Activated CD8-positive, alpha-beta memory T cell treated with anti-CD3 and anti-CD28 coated beads, Interleukin-2, amount 10 ng/mL, durations not matched to agents 7 days and 5 days (primary cell): ENCODE measurements at regions not wholly inside any gene's neighbourhood (a gene's known extent, or its start where the extent isn't known, plus 50 kb on each side); places are given as distances from the start of the nearest gene placed in this dataset.
"Not testable (repeated sequence)": the region's sequence is repeated elsewhere in the genome, so short reads cannot be mapped to it uniquely, and the experiment has no call there.

Experiments
- ATAC-seq: fragments of 150-1000 bp; cut with Tn5 transposase; one replicate; pipeline ENCODE4 v1.10.0; 2021; ENCODE audit warnings: moderate library complexity
- CTCF ChIA-PET: fragments of 350-600 bp; sonication (Branson Sonifier 250); formaldehyde crosslinking; loops from one replicate; lab custom pipeline; 2021; ENCODE audit warnings: antibody characterized with exemption; lab: Charles Lee
- DNase-seq: peaks from one replicate; pipeline ENCODE4 v3.0.0-alpha.2; 2020
- H3K27ac Mint-ChIP-seq: one replicate; pipeline ENCODE4 v1.8.0; 2021; ENCODE audit warnings: mild to moderate bottlenecking, mixed read lengths
- H3K27me3 Mint-ChIP-seq: one replicate; pipeline ENCODE4 v1.8.0; 2021; ENCODE audit warnings: mixed read lengths
- H3K36me3 Mint-ChIP-seq: one replicate; pipeline ENCODE4 v1.8.0; 2021; ENCODE audit warnings: mild to moderate bottlenecking, mixed read lengths
- H3K4me1 Mint-ChIP-seq: one replicate; pipeline ENCODE4 v1.8.0; 2021; ENCODE audit warnings: mixed read lengths
- H3K4me3 Mint-ChIP-seq: one replicate; pipeline ENCODE4 v1.8.0; 2021; ENCODE audit warnings: mild to moderate bottlenecking, moderate library complexity, mixed read lengths
- H3K9me3 Mint-ChIP-seq: one replicate; pipeline ENCODE4 v1.8.0; 2022; ENCODE audit warnings: low read depth, mixed read lengths

DNA sequence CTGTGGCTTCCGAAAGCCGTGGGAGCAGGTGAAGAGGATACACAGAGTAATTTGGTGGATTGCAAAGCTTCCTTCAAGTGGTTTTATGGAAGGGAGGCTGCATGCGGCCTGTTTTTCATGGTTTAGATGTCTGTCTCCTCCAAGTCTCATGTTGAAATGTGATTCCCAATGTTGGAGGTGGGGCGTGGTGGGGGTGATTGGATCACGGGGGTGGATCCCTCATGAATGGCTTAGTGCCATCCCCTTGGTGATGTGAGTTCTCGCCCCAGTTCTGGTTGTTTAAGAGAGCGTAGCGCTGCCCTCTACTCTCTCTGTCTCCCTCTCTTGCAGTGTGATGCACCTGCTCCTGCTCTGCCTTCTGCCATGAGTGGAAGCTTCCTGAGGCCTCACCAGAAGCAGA, 247.8 kb upstream of the B3GAT1 start:
- ATAC-seq: no peak
- Mint-ChIP-seq H3K27ac (no peak overlapping the region), H3K4me3 (no peak overlapping the region), H3K9me3 (peaks cover 11% of the 10 kb centered on the region), H3K4me1 (no peaks in the 10 kb centered on the region), H3K36me3 (no peaks in the 10 kb centered on the region), H3K27me3 (peaks cover 4% of the 10 kb centered on the region)
- CTCF ChIA-PET: no interaction called here
- peak; percentile 12 for DNase-seq

DNA sequence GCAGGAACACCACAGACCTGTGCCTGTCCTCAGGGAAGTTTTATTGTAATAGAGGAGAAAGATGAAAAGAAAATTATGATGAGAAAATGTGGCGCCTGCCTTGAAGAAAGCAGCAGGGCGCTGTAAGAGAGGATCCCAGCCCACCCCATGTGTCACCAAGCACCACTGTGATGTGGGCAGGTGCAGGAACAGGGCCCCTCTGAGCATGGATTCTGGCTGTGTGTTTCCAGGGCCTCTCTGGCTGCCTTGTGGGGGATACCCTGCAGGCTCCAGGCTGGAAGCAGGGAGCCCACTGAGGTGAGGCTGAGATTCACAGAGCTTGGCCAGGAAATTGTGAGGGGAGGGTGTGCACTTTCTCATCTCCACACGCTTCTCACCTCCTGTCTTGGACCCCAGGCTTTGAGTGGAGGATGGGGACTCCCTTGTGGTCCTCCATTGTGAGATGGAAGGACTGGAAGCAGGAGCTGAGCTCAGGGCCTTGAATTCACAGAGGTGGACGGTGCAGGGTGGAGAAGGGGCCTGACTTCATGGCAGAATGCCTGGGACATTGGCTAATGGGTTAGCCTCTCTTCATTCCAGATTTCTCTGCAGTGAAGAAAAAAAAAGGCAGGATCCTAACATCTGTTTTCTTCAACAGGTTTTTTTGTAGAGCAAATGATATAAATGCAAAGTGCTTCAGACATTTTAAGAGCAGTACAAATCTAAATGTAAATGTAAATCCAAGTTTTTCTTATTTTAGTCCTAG, 246.6 kb upstream of the B3GAT1 start:
- peaks cover 11% of the 10 kb centered on the region for H3K9me3 Mint-ChIP-seq
- peaks cover 2% of the 10 kb centered on the region for H3K4me1 Mint-ChIP-seq
- peaks cover 4% of the 10 kb centered on the region for H3K27me3 Mint-ChIP-seq
- H3K27ac Mint-ChIP-seq: no peak overlapping the region
- no peak overlapping the region for H3K4me3 Mint-ChIP-seq
- no peaks in the 10 kb centered on the region for H3K36me3 Mint-ChIP-seq
- ATAC-seq (no peak), DNase-seq (no peak)
- CTCF ChIA-PET: no interaction called here

DNA sequence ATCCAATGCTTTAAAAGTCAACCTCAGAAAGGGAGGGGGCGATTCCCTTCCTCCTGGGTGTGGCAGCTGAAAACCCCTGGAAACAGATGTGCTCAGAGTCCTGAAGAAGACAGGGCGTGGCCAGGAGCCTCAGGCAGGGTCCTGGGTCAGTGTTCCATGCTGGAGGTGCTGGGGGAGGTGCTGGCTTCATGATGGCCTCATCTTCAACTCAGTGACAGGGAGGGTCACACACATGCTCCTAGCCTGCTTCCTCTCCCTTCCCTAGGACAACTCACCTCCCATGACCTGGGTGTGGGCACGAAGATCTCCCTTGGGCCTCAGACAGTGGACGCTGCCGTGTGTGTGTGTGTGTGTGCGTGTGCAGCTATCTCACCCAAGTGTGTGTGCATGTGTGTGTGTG, 245.6 kb upstream of the B3GAT1 start:
- Mint-ChIP-seq H3K4me1 (peaks cover 2% of the 10 kb centered on the region), H3K9me3 (peaks cover 11% of the 10 kb centered on the region), H3K4me3 (no peak overlapping the region), H3K27ac (no peak overlapping the region), H3K27me3 (peaks cover 5% of the 10 kb centered on the region), H3K36me3 (no peaks in the 10 kb centered on the region)
- DNase-seq (peak; percentile 7), ATAC-seq (no peak)
- CTCF ChIA-PET: no interaction called here

- Mint-ChIP-seq H3K4me3 (no peak overlapping the region), H3K9me3 (peaks cover 11% of the 10 kb centered on the region), H3K36me3 (no peaks in the 10 kb centered on the region), H3K27me3 (peaks cover 9% of the 10 kb centered on the region), H3K4me1 (peaks cover 2% of the 10 kb centered on the region), H3K27ac (no peak overlapping the region)
- no peak for ATAC-seq
- DNase-seq: peak; percentile 23
- CTCF ChIA-PET: no interaction called here
These were observed 245.0 kb upstream of the B3GAT1 start for GRCh38 chr11:134656861-134657540.

DNA sequence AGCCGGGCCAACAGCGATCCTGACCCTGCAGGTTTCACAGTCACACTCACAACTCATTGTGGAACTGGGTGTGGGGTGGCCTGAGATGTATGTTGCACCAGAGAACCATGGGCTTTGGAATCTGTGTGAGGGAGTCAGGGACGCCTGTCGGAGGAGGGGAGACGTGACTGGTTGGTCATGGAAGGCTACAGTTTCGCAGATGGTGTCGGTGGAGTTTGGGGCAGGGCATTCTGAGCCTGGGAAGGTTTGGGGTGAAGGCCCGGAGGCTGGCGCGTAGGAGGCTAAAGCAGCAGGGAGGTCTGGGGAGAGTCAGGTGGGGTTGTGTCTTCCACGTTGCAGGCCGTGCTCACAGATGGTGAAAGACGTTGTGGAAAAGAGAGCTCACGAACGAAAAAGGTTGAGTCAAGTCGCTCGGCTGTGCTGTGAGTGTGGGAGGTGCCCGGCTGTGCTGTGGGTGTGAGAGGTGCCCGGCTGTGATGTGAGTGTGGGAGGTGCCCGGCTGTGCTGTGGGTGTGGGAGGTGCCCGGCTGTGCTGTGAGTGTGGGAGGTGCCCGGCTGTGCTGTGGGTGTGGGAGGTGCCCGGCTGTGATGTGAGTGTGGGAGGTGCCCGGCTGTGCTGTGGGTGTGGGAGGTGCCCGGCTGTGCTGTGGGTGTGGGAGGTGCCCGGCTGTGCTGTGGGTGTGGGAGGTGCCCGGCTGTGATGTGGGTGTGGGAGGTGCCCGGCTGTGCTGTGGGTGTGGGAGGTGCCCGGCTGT, 244.2 kb upstream of the B3GAT1 start:
- ATAC-seq, H3K4me1 Mint-ChIP-seq, H3K4me3 Mint-ChIP-seq, H3K27ac Mint-ChIP-seq, H3K36me3 Mint-ChIP-seq, CTCF ChIA-PET: not testable (repeated sequence)
- Mint-ChIP-seq H3K27me3 (peaks cover 10% of the 10 kb centered on the region), H3K9me3 (peaks cover 11% of the 10 kb centered on the region)
- peak; percentile 35 for DNase-seq

DNA sequence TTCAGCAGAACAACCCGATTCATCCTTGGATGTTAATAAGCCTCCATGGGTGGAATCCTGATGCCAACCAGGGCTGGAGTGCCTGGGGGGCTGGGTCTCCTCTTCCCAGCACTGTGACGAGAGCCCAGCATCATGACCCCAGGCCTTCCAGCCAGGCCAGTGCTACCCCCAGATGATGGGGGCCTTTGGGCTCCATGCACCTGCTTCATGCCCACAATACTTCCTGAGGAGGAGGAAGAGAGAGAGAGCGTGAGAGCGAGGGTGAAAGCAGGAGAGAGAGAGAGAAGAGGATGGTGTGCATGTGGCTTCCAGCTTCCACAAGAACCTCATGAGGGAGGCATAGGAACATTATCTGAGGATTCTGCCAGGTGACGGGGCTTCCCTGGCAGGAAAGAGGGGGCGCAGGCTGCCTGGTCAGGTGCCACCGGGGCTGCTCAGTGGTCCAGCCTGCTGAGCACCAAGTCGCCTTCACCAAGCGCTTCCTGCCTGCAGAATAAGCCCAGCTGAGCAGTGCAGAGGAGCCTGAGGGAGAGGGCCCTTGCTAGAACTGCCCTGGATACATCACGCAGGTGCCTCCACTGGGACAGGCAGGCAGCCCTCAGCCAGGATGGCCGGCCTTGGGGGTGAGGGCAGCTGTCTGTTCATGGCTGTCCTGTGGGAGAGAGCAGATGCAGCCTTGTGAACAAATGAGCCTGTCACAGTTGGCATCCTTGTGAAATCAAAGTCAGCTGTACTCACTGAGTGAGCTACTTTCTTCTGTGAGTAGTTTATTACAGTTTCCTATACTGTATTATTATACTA, 243.3 kb upstream of the B3GAT1 start:
- Mint-ChIP-seq H3K36me3 (no peaks in the 10 kb centered on the region), H3K9me3 (peaks cover 7% of the 10 kb centered on the region), H3K27me3 (peaks cover 10% of the 10 kb centered on the region), H3K4me3 (no peak overlapping the region), H3K27ac (no peak overlapping the region), H3K4me1 (peaks cover 2% of the 10 kb centered on the region)
- CTCF ChIA-PET: no interaction called here
- ATAC-seq: no peak
- DNase-seq: peak; percentile 28

DNA sequence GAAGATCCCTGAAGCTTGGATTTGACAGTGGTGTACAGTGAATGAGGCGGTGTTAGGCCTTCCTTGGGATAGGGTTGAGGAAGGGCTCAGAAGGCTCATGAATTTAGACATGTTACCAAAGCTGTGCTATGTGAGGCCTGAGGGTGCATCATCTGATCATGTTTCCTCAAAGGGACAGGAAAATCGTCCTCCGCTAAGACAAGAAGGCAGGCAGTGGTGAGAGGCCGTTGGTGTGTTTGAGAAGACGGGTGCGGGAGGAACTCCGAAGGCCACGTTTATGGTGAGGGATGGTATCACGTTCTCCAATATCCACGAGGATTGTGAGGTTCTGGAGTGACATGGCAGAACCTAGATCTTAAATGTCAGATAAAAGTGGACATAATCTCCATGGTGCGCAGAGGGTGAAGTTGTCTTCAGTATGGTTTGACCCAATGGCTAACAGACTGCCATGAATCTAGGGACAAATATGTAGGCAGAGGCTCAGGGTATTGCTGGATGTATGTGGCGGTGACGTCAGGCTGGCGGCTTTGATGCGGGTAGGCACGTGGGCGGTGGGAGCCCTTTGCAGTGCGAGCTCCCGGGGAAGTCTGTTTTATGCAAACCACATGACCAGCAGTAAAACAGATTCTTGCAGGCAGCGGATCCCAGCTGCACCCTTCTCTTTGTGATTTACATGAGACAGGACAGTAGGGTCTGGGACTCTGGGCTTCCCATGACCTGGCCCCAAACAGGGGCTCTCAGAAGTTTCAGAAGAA, 242.3 kb upstream of the B3GAT1 start:
- Mint-ChIP-seq H3K27ac (no peak overlapping the region), H3K27me3 (peaks cover 12% of the 10 kb centered on the region), H3K4me1 (peaks cover 2% of the 10 kb centered on the region), H3K9me3 (peaks cover 7% of the 10 kb centered on the region), H3K36me3 (no peaks in the 10 kb centered on the region), H3K4me3 (no peak overlapping the region)
- CTCF ChIA-PET: no interaction called here
- DNase-seq (peak; percentile 38), ATAC-seq (no peak)

DNA sequence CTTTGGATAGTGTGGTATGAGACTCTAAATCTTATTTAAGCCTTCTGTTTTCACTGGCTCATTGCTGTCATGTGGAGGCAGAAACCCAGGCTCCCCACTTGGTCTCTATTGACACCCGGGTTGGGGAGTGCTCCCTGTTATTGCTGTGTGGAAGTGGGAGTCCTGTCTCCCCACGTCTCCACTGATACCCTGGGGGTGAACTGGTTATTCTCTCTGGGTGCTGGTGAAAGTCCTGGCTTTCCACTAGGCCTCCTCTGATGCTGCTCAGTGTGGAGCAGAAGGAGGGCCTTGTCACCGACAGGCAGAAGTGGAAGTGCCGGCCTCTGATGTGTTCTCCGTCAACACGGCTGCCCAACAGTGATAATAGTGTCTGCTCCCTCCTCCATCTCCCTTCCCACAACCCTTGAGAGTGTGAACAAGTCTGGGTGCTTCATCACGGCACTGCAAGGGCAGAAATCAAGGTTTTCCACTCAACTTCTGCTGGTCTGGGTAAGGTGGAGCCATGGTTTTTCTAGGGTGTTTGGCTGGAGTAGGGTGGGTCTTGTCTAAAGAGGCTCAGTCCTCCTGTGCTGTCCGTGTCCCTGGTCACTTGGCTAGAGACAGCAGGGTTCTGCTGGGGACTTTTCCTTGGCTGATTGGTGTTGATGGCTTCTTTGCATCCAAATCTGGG, 240.7 kb upstream of the B3GAT1 start:
- CTCF ChIA-PET: no interaction called here
- Mint-ChIP-seq H3K4me3 (no peak overlapping the region), H3K27me3 (peaks cover 17% of the 10 kb centered on the region), H3K36me3 (no peaks in the 10 kb centered on the region), H3K4me1 (peaks cover 2% of the 10 kb centered on the region), H3K27ac (no peak overlapping the region), H3K9me3 (peaks cover 7% of the 10 kb centered on the region)
- no peak for ATAC-seq
- peak; percentile 28 for DNase-seq

DNA sequence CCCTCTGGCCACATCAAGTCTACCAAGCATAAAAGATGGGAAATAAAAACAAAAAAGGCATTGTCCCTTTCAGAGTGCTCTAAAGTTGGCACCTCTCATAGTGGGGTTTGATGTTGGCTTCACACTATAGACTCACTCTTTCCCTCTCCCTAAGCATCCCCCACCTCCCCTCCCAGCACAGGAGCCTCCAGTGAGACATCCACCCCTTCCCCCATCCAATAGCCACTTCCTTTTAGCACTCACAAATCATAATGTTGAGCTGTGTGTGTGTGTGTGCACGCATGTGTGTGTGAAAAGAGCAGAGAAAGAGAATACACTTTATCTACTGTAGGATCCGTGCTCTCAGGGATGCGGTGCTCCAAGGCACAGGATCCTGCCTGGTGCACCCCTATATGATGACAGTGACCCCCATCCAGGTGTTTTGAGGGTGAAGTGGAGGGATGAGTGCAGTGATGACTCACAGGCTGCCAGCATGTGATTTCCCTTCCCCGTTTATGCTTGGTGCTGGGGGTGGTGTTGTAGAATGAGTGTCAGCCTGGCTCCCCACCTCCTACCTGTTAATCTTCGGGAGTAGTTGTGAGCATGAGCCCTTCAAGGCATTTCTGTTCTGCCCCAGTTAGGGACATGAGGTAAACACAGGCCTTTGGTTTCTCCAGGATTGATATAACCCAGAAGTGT, 235.2 kb upstream of the B3GAT1 start:
- H3K4me3 Mint-ChIP-seq: no peak overlapping the region
- H3K4me1 Mint-ChIP-seq: no peaks in the 10 kb centered on the region
- peaks cover 15% of the 10 kb centered on the region for H3K27me3 Mint-ChIP-seq
- CTCF ChIA-PET: no interaction called here
- H3K27ac Mint-ChIP-seq: no peak overlapping the region
- H3K9me3 Mint-ChIP-seq: no peaks in the 10 kb centered on the region
- ATAC-seq (no peak), DNase-seq (no peak)
- no peaks in the 10 kb centered on the region for H3K36me3 Mint-ChIP-seq

GRCh38 chr11:134646561-134646960, 234.5 kb upstream of the B3GAT1 start:
- no peak for ATAC-seq
- DNase-seq: no peak
- Mint-ChIP-seq H3K27ac (no peak overlapping the region), H3K27me3 (peaks cover 11% of the 10 kb centered on the region), H3K9me3 (no peaks in the 10 kb centered on the region), H3K4me1 (no peaks in the 10 kb centered on the region), H3K4me3 (no peak overlapping the region), H3K36me3 (no peaks in the 10 kb centered on the region)
- CTCF ChIA-PET: no interaction called here

- CTCF ChIA-PET: no interaction called here
- no peak for ATAC-seq
- no peaks in the 10 kb centered on the region for H3K9me3 Mint-ChIP-seq
- DNase-seq: no peak
- H3K4me1 Mint-ChIP-seq: no peaks in the 10 kb centered on the region
- H3K4me3 Mint-ChIP-seq: no peak overlapping the region
- H3K36me3 Mint-ChIP-seq: no peaks in the 10 kb centered on the region
- peaks cover 11% of the 10 kb centered on the region for H3K27me3 Mint-ChIP-seq
- H3K27ac Mint-ChIP-seq: no peak overlapping the region
These were observed 233.5 kb upstream of the B3GAT1 start for GRCh38 chr11:134645576-134645975.
